ENCODE measurements at regions not wholly inside any gene's neighbourhood (a gene's known extent, or its start where the extent isn't known, plus 50 kb on each side); places are given as distances from the start of the nearest gene placed in this dataset.

DNA sequence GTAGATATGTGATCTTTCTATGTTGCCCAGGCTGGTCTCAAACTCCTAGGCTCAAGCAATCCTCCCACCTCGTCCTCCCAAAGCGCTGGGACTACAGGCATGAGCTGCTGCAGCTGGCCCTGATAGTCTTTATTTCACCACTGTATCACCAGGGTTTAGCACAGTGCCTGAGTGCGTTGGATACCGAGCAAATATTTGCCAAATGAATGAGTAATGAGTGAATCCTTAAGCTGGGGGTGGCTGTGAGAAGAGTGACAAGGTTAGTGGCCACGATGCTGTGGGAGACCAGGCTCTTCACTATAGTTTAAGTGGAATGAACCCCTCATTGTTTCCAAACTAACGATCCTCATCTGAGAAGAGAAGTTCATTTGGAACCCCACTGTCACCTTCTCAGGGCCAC is 60.8 kb upstream of the FAM136A start:
- TF ChIP-seq CTCF (IDR thresholded peaks at IDR 0.05 in 8 of 11, conservative IDR thresholded peaks at IDR 0.05 in 3 of 11) (no peak), POLR2A (IDR thresholded peaks at IDR 0.05) (no peak), POLR2AphosphoS5 (IDR thresholded peaks at IDR 0.05) (no peak)
